Neutrophil (primary cell): ENCODE measurements at regions not wholly inside any gene's neighbourhood (a gene's known extent, or its start where the extent isn't known, plus 50 kb on each side); places are given as distances from the start of the nearest gene placed in this dataset.

Source experiments
- H3K27ac ChIP-seq: fragments of 200-600 bp; sonication (generic); 2 replicates; pipeline ENCODE4 v1.5.1; 2016; ENCODE audit warnings: mild to moderate bottlenecking, moderate library complexity
- H3K27me3 ChIP-seq: fragments of 200-600 bp; sonication (generic); 2 replicates; pipeline ENCODE4 v1.6.0; 2016; ENCODE audit warnings: mild to moderate bottlenecking
- H3K36me3 ChIP-seq: fragments of 200-600 bp; sonication (generic); 2 replicates; pipeline ENCODE4 v1.5.1; 2017
- H3K4me1 ChIP-seq, 2 experiments: fragments of 200-600 bp in 1 of 2; sonication (generic) in 1 of 2; 1 replicate in 1 of 2; 2 replicates in 1 of 2; pipeline versions ENCODE4 v1.5.1 to v1.6.1; 2013 to 2016; ENCODE audit warnings: low read depth in 1 of 2, low read length in 1 of 2, mild to moderate bottlenecking in 1 of 2, moderate library complexity in 1 of 2; ENCODE audit not compliant: control insufficient read depth in 1 of 2, insufficient read depth in 1 of 2
- H3K4me3 ChIP-seq, 2 experiments: fragments of 200-600 bp in 1 of 2; sonication (generic) in 1 of 2; 1 replicate in 1 of 2; 2 replicates in 1 of 2; pipeline ENCODE4 v1.5.1; 2013 to 2016; ENCODE audit warnings: low read depth in 1 of 2, low read length in 1 of 2, mild to moderate bottlenecking in 1 of 2, moderate library complexity in 1 of 2
- H3K9me3 ChIP-seq: fragments of 200-600 bp; sonication (generic); 2 replicates; pipeline ENCODE4 v1.5.1; 2016
- TF ChIP-seq, protein P1 (sequence below): fragments of 200-600 bp; sonication (generic); IDR thresholded peaks from 2 replicates; pipeline ENCODE4 v1.5.1; 2016; ENCODE audit warnings: antibody characterized with exemption

GRCh38 chr18:29307231-29307630 is 1130.3 kb upstream of the CDH2 start:
- H3K27me3 ChIP-seq: no peaks in the 10 kb centered on the region
- H3K4me1 ChIP-seq: no peaks in the 10 kb centered on the region
- no peak overlapping the region for H3K4me3 ChIP-seq
- H3K27ac ChIP-seq: no peak overlapping the region
- H3K9me3 ChIP-seq: no peaks in the 10 kb centered on the region
- no peaks in the 10 kb centered on the region for H3K36me3 ChIP-seq
- TF ChIP-seq, protein P1, sequence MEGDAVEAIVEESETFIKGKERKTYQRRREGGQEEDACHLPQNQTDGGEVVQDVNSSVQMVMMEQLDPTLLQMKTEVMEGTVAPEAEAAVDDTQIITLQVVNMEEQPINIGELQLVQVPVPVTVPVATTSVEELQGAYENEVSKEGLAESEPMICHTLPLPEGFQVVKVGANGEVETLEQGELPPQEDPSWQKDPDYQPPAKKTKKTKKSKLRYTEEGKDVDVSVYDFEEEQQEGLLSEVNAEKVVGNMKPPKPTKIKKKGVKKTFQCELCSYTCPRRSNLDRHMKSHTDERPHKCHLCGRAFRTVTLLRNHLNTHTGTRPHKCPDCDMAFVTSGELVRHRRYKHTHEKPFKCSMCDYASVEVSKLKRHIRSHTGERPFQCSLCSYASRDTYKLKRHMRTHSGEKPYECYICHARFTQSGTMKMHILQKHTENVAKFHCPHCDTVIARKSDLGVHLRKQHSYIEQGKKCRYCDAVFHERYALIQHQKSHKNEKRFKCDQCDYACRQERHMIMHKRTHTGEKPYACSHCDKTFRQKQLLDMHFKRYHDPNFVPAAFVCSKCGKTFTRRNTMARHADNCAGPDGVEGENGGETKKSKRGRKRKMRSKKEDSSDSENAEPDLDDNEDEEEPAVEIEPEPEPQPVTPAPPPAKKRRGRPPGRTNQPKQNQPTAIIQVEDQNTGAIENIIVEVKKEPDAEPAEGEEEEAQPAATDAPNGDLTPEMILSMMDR: no peak

DNA sequence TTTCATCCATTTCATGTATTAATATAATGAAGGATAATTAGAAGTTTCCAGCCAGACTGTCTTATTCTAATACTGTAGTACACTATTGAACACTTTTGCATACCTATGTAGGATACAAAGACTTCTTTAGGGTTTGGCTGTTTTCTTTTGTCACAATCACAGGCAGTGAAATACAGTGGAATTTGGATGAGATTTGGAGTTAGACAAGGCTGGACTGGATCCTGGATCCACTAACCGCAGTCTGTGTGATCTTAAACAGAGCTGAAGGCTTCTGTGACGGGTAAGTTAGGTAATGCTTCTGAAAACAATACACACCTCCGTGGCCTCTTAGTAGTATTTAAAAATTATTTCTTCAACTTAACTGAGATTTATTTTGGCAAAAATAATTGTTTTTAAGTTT is 1128.6 kb upstream of the CDH2 start:
- no peaks in the 10 kb centered on the region for H3K36me3 ChIP-seq
- H3K4me1 ChIP-seq: no peaks in the 10 kb centered on the region
- no peaks in the 10 kb centered on the region for H3K9me3 ChIP-seq
- H3K27me3 ChIP-seq: no peaks in the 10 kb centered on the region
- H3K27ac ChIP-seq: no peak overlapping the region
- TF ChIP-seq, protein P1: no peak
- no peak overlapping the region for H3K4me3 ChIP-seq

DNA sequence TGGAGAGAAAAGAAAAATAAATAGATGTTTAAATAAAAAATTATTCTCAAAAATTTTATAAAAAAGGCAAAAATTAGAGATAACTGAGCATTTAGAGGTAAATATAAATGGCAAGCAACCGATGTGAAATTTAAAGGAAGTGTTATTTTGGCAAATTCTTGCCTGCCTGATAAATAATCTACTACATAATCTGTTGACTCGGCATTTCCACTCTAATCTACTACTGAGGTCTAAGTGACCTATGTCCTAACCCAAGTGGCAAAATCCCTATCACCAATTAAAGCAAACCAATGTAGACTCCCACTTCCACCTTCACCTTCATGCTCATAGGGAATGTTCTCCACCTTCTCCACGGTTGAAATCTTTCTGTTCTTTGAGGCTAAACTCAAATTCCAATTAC is 1124.1 kb upstream of the CDH2 start:
- Histone ChIP-seq H3K4me1 (no peaks in the 10 kb centered on the region), H3K27me3 (no peaks in the 10 kb centered on the region), H3K36me3 (no peaks in the 10 kb centered on the region), H3K9me3 (no peaks in the 10 kb centered on the region), H3K27ac (no peak overlapping the region), H3K4me3 (no peak overlapping the region)
- TF ChIP-seq, protein P1: no peak

GRCh38 chr18:29285471-29285870 is 1108.5 kb upstream of the CDH2 start:
- H3K27me3 ChIP-seq: no peaks in the 10 kb centered on the region
- H3K27ac ChIP-seq: no peak overlapping the region
- no peaks in the 10 kb centered on the region for H3K36me3 ChIP-seq
- H3K4me3 ChIP-seq: no peak overlapping the region
- H3K9me3 ChIP-seq: no peaks in the 10 kb centered on the region
- no peaks in the 10 kb centered on the region for H3K4me1 ChIP-seq
- TF ChIP-seq, protein P1: no peak

DNA sequence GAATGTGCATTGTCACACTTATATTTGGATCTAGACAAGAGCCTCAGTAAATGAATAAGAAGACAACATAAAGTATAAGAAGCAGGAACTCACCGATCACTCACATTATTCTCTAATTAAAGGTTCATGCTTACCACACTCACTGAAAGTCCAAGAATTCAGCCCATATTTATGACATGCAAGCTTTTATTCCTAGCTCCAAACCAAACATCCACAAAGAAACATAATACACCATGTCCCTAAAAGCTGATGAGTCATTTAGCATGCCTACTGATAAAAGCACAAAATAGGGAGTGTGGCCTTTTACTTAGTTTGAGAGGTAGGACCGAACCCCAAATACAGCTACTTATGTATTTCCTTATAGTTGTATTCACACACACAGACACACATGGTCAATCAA is 1094.6 kb upstream of the CDH2 start:
- TF ChIP-seq, protein P1: no peak
- no peak overlapping the region for H3K4me3 ChIP-seq
- no peaks in the 10 kb centered on the region for H3K27me3 ChIP-seq
- H3K4me1 ChIP-seq: no peaks in the 10 kb centered on the region
- H3K36me3 ChIP-seq: no peaks in the 10 kb centered on the region
- no peaks in the 10 kb centered on the region for H3K9me3 ChIP-seq
- no peak overlapping the region for H3K27ac ChIP-seq

GRCh38 chr18:29259838-29260237 is 1082.9 kb upstream of the CDH2 start:
- TF ChIP-seq, protein P1: no peak
- H3K27me3 ChIP-seq: no peaks in the 10 kb centered on the region
- H3K4me3 ChIP-seq: no peak overlapping the region
- no peaks in the 10 kb centered on the region for H3K4me1 ChIP-seq
- H3K27ac ChIP-seq: no peak overlapping the region
- H3K36me3 ChIP-seq: no peaks in the 10 kb centered on the region
- no peaks in the 10 kb centered on the region for H3K9me3 ChIP-seq
